Pancreas (tissue), 10 donors: ENCODE measurements at regions not wholly inside any gene's neighbourhood (a gene's known extent, or its start where the extent isn't known, plus 50 kb on each side); places are given as distances from the start of the nearest gene placed in this dataset.

Experiments
- ATAC-seq, 4 donors: fragments of 200-7000 bp; cut with Tn5 transposase; one replicate each; pipeline versions ENCODE4 v1.8.0 to v1.9.1; 2020; ENCODE audit warnings: mild to moderate bottlenecking in 4 of 4, moderate library complexity in 4 of 4
- DNase-seq, 6 donors: peaks; one replicate each; pipeline ENCODE4 v3.0.0-alpha.2; 2020
- FAIRE-seq: peaks from 2 replicates; lab custom pipeline; 2012; peaks lifted over from hg19 to GRCh38; lab: Jason Lieb, UNC
- H3K27ac ChIP-seq, 4 donors: fragments of 200-600 bp; sonication (generic); 1 replicate in 3 of 4; 2 replicates in 1 of 4; pipeline versions ENCODE4 v1.5.0 to v1.8.0; 2020
- H3K27me3 ChIP-seq, 4 donors: fragments of 200-600 bp; one replicate each; pipeline ENCODE4 v1.8.0; 2021
- H3K36me3 ChIP-seq, 3 donors: fragments of 200-600 bp; sonication (generic) in 1 of 3; one replicate each; pipeline versions ENCODE4 v1.5.0 to v1.8.0; 2020 to 2021
- H3K4me1 ChIP-seq, 3 donors: fragments of 200-600 bp; one replicate each; pipeline ENCODE4 v1.8.0; 2021
- H3K4me3 ChIP-seq, 4 donors: fragments of 200-600 bp; sonication (generic) in 2 of 4; one replicate each; pipeline versions ENCODE4 v1.5.0 to v1.8.0; 2020 to 2021
- H3K9me3 ChIP-seq, 4 donors: fragments of 200-600 bp; one replicate each; pipeline ENCODE4 v1.8.0; 2021
- CTCF ChIP-seq, 4 donors: fragments of 200-600 bp; sonication (generic) in 3 of 4; IDR thresholded peaks; one replicate each; pipeline versions ENCODE4 v1.5.0 to v1.8.0; 2021; ENCODE audit warnings: antibody characterized with exemption in 4 of 4
- WGBS, 2 donors: extraction: QIAGEN DNeasy Blood & Tissue Kit; methylation state at CpG; one replicate each; pipeline ENCODE4 v1.1.7; 2013; 5-methylcytosine and 5-hydroxymethylcytosine counted together
- intact Hi-C, 3 donors: fragments of 100-400 bp; cut with DNase I; formaldehyde crosslinking; loops; one replicate each; pipeline versions ENCODE4 v1.11.1 to v1.14.2; 2022
- donor health status: healthy with polysubstance abuse.
- donor health status: DM: no; HTN: no; CAD: no; lungs with moderate emphysema.
- donor health status: DM: no; HTN: no; CAD: no.
- donor health status: control.
- donor health status: control.
- donor health status: Bipolar disorder and iron deficiency.
- donor health status: DM: yes; HTN: yes; CAD: no.
- donor health status: DM: no; HTN: no; CAD: no.
- donor health status: DM: no; HTN: no; CAD: no.
- donor health status: DM: yes; HTN: yes; CAD: no.

GRCh38 chr7:101744588-101744987 is 72.8 kb upstream of the CUX1 start:
- FAIRE-seq (no peak), ATAC-seq (no peak), DNase-seq (no peak)
- Histone ChIP-seq H3K4me1 (no peaks in the 10 kb centered on the region), H3K36me3 (no peaks in the 10 kb centered on the region), H3K9me3 (no peaks in the 10 kb centered on the region), H3K27ac (no peak overlapping the region), H3K27me3 (no peaks in the 10 kb centered on the region), H3K4me3 (no peak overlapping the region)
- intact Hi-C loops: no loop called here
- no peak for TF ChIP-seq CTCF (IDR thresholded peaks at IDR 0.05)
- 77 to 89% methylated on average over 5 of the region's 5 CpGs for WGBS, 2 donors

DNA sequence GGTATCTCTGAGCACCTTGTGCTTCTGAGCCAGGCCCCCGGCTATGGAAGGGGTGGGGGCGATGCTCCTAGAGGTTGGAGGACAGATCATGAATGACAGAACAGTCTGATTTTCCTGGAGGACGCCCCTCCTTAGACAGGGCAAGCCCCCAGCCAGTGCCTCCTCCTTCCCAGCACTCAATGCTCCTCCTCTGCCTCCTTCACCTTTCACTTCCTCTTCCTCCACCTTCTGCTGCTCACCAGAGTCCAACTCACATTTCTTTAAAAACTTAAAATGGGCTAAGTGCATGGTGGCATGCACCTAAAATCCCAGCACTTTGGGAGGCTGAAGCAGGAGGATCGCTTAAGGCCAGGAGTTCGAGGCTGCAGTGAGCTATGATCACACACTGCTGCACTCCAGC is 71.1 kb upstream of the CUX1 start:
- DNase-seq (no peak), ATAC-seq (no peak), FAIRE-seq (no peak)
- no peaks in the 10 kb centered on the region for H3K27me3 ChIP-seq
- no peaks in the 10 kb centered on the region for H3K4me1 ChIP-seq
- no peak overlapping the region for H3K27ac ChIP-seq
- intact Hi-C loops: no loop called here
- no peak overlapping the region for H3K4me3 ChIP-seq
- 75 to 86% methylated on average over 5 of the region's 5 CpGs for WGBS, 2 donors
- no peaks in the 10 kb centered on the region for H3K9me3 ChIP-seq
- no peak for TF ChIP-seq CTCF (IDR thresholded peaks at IDR 0.05)
- no peaks in the 10 kb centered on the region for H3K36me3 ChIP-seq

DNA sequence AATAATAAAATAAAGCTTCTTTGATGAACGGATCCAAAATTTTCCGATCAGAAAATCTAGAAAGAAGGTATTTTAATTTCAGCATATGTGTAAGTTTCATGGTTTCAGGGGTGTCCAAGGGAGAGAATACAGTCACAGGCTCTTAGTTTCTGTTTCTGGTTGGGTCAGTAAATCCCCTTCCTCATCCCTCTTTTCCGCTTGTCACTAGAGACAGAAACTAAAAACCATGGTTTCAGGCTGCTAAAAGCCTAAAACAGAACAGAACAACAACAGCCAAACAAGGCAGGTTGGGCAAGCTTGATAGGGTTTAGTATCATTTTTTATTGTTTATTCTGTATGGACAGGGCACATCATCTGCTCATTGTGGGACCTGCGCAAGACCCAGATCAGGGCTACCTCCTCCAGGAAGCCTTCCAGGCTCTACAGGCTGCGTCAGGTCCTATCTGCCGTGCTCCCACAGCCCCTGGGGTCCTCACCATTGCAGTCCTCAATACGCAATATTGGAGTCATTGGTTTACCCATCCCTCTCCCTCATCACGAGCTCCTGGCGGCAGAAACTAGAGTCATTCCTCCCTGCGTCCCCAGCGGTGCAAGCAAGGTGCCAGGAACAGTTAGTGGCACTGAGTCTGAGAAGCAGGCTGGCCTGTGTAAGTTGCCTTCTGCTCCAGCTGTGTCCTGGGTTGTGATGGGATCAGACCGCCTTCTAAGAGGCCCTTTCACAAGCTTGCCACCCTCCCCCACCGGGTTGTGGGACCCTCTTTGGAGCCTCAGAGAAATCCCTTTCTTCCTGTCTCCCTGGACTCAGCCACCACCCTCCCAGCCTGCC is 70.2 kb upstream of the CUX1 start:
- Histone ChIP-seq H3K27ac (no peak overlapping the region), H3K9me3 (no peaks in the 10 kb centered on the region), H3K36me3 (no peaks in the 10 kb centered on the region), H3K4me3 (no peak overlapping the region), H3K27me3 (no peaks in the 10 kb centered on the region), H3K4me1 (no peaks in the 10 kb centered on the region)
- intact Hi-C loops: no loop called here
- no peak for TF ChIP-seq CTCF (IDR thresholded peaks at IDR 0.05)
- ATAC-seq (no peak), DNase-seq (no peak), FAIRE-seq (no peak)
- 75 to 81% methylated on average over 13 of the region's 13 CpGs for WGBS, 2 donors

DNA sequence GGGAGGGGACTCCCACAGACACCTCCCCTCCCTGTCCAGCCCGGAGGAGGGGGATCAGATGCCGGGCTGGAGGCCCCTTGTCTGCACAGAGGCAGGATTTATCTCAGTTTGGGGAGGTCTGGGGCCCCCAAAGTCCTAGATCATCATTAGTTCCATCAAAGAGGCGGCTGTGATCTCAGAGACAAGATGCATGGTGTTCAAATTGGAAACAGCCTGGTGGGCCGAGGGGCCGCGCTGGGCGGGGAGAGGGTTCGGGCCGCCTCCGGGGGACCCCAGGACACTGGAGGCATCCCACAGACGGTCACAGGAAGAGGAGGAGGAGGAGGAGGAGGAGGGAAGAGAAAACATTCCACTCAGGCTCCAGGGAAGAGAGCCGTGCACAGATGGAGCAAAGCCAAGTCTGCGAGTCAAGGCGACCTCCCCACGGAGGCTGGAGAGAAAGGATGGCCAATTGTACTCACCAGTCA is 69.5 kb upstream of the CUX1 start:
- H3K27ac ChIP-seq: no peak overlapping the region
- ATAC-seq (no peak), DNase-seq (no peak), FAIRE-seq (no peak)
- no peaks in the 10 kb centered on the region for H3K9me3 ChIP-seq
- no peaks in the 10 kb centered on the region for H3K4me1 ChIP-seq
- no peaks in the 10 kb centered on the region for H3K36me3 ChIP-seq
- TF ChIP-seq CTCF (IDR thresholded peaks at IDR 0.05): no peak
- WGBS, 2 donors: 45 to 47% methylated on average over 15 of the region's 15 CpGs
- no peak overlapping the region for H3K4me3 ChIP-seq
- intact Hi-C loops: no loop called here
- H3K27me3 ChIP-seq: no peaks in the 10 kb centered on the region

GRCh38 chr7:101749891-101750290 is 67.5 kb upstream of the CUX1 start:
- no peaks in the 10 kb centered on the region for H3K9me3 ChIP-seq
- no peaks in the 10 kb centered on the region for H3K4me1 ChIP-seq
- H3K27ac ChIP-seq: no peak overlapping the region
- no peaks in the 10 kb centered on the region for H3K27me3 ChIP-seq
- no peak for FAIRE-seq
- no peaks in the 10 kb centered on the region for H3K36me3 ChIP-seq
- H3K4me3 ChIP-seq: no peak overlapping the region
- 72 to 76% methylated on average over 3 of the region's 3 CpGs for WGBS, 2 donors
- no peak for ATAC-seq
- intact Hi-C loops: no loop called here
- no peak for TF ChIP-seq CTCF (IDR thresholded peaks at IDR 0.05)
- no peak for DNase-seq
